GM21360 (cell line): ENCODE measurements at regions not wholly inside any gene's neighbourhood (a gene's known extent, or its start where the extent isn't known, plus 50 kb on each side); places are given as distances from the start of the nearest gene placed in this dataset.

ENCODE experiments used
- ATAC-seq: cut with Tn5 transposase; IDR thresholded peaks from one replicate; pipeline ENCODE4 v1.9.1; 2021; ENCODE audit warnings: mild to moderate bottlenecking, moderate library complexity; ENCODE audit not compliant: unreplicated experiment

GRCh38 chr14:22079766-22080165 is 406.1 kb upstream of the OR4E1 start:
- ATAC-seq: no peak

GRCh38 chr14:22073801-22074200 is 400.2 kb upstream of the OR4E1 start:
- no peak for ATAC-seq

GRCh38 chr14:22071006-22071405 is 397.4 kb upstream of the OR4E1 start:
- ATAC-seq: peak; percentile 86

- peak; percentile 56 for ATAC-seq
Observed at GRCh38 chr14:22070119-22070982, 396.7 kb upstream of the OR4E1 start.

GRCh38 chr14:22065347-22065746 is 391.7 kb upstream of the OR4E1 start:
- ATAC-seq: no peak

- no peak for ATAC-seq
Observed at GRCh38 chr14:22059201-22059600, 385.6 kb upstream of the OR4E1 start.

- ATAC-seq: no peak
Observed at GRCh38 chr14:22052795-22053194, 379.2 kb upstream of the OR4E1 start.

GRCh38 chr14:22047115-22047514 is 373.5 kb upstream of the OR4E1 start:
- ATAC-seq: no peak

GRCh38 chr14:22046063-22046462 is 372.4 kb upstream of the OR4E1 start:
- ATAC-seq: no peak

- ATAC-seq: no peak
Observed at GRCh38 chr14:22044193-22044592, 370.6 kb upstream of the OR4E1 start.

- no peak for ATAC-seq
Observed at GRCh38 chr14:22040781-22041125, 367.1 kb upstream of the OR4E1 start.

GRCh38 chr14:22039938-22040780 is 366.5 kb upstream of the OR4E1 start:
- no peak for ATAC-seq

GRCh38 chr14:22036541-22037239 is 363.1 kb upstream of the OR4E1 start:
- no peak for ATAC-seq

- ATAC-seq: no peak
Observed at GRCh38 chr14:22026527-22026926, 352.9 kb upstream of the OR4E1 start.

GRCh38 chr14:22025879-22026278 is 352.3 kb upstream of the OR4E1 start:
- no peak for ATAC-seq

GRCh38 chr14:22024137-22024536 is 350.5 kb upstream of the OR4E1 start:
- ATAC-seq: no peak

GRCh38 chr14:22018890-22019289 is 345.3 kb upstream of the OR4E1 start:
- ATAC-seq: no peak

GRCh38 chr14:22012452-22012851 is 338.8 kb upstream of the OR4E1 start:
- ATAC-seq: no peak

- no peak for ATAC-seq
Observed at GRCh38 chr14:22011253-22011642, 337.6 kb upstream of the OR4E1 start.

- ATAC-seq: no peak
Observed at GRCh38 chr14:22010545-22011252, 337.1 kb upstream of the OR4E1 start.

- ATAC-seq: no peak
Observed at GRCh38 chr14:22008766-22009165, 335.1 kb upstream of the OR4E1 start.
